ENCODE measurements at regions not wholly inside any gene's neighbourhood (a gene's known extent, or its start where the extent isn't known, plus 50 kb on each side); places are given as distances from the start of the nearest gene placed in this dataset.

GRCh38 chr14:75361041-75361440 is 66.8 kb upstream of the JDP2 start:
- no peak for TF ChIP-seq POLR2A (IDR thresholded peaks at IDR 0.05)
- no peak for TF ChIP-seq CTCF (IDR thresholded peaks at IDR 0.05)

All from ovary (tissue), 3 donors.